Prostate gland (tissue), 2 donors: ENCODE measurements at regions not wholly inside any gene's neighbourhood (a gene's known extent, or its start where the extent isn't known, plus 50 kb on each side); places are given as distances from the start of the nearest gene placed in this dataset.

Experiments
- CTCF ChIP-seq, 4 experiments: fragments of 200-600 bp in 2 of 4; fragments of 450-650 bp in 2 of 4; sonication (generic) in 2 of 4; IDR thresholded peaks; 1 replicate in 3 of 4; 2 replicates in 1 of 4; pipeline ENCODE4 v1.5.1; 2016 to 2019; ENCODE audit warnings: antibody characterized with exemption in 4 of 4, mild to moderate bottlenecking in 2 of 4, moderate library complexity in 2 of 4
- POLR2A ChIP-seq: fragments of 450-650 bp; IDR thresholded peaks from one replicate; pipeline ENCODE4 v1.6.1; 2016; ENCODE audit warnings: antibody characterized with exemption, mild to moderate bottlenecking

- TF ChIP-seq POLR2A (no peak), CTCF (IDR thresholded peaks at IDR 0.05) (no peak)
Observed at GRCh38 chr11:23364076-23364475, 503.8 kb upstream of the CCDC179 start.
